ENCODE measurements at regions not wholly inside any gene's neighbourhood (a gene's known extent, or its start where the extent isn't known, plus 50 kb on each side); places are given as distances from the start of the nearest gene placed in this dataset.
"Not testable (repeated sequence)": the region's sequence is repeated elsewhere in the genome, so short reads cannot be mapped to it uniquely, and the experiment has no call there.

- CTCF ChIA-PET = no interaction called here
- dilution Hi-C loops (cut with MboI; ENCODE audit: extremely low pct_ligation_motif_present, low sequenced_read_pairs) = no loop called here
- intact Hi-C loops (cut with micrococcal nuclease) = no loop called here
- Histone ChIP-seq H3K9me1 (replicated peaks; ENCODE audit: control insufficient read depth, extremely low read depth, insufficient read depth, low read length) (no peaks in the 10 kb centered on the region), H3K79me2 (ENCODE audit: control insufficient read depth, insufficient read depth, low read length) (no peaks in the 10 kb centered on the region), H3K4me2 (ENCODE audit: insufficient read depth, low read length) (no peak overlapping the region), H3K27me3 (ENCODE audit: control insufficient read depth in 2 of 2, insufficient read depth in 2 of 2, low read length in 2 of 2) (peaks cover 0 to 1% of the 10 kb centered on the region in 2 experiments), H3K36me3 (ENCODE audit: control insufficient read depth in 2 of 2, extremely low read depth in 1 of 2, insufficient read depth in 2 of 2, low read length in 2 of 2) (no peaks in the 10 kb centered on the region), H3K9ac (replicated peaks; ENCODE audit: extremely low read depth, insufficient read depth, low read length) (no peak overlapping the region), H2AFZ (ENCODE audit: low read depth, low read length) (no peak overlapping the region), H3K9me3 (replicated peaks; ENCODE audit: control insufficient read depth, insufficient read depth, low read length) (no peaks in the 10 kb centered on the region), H3K4me1 (ENCODE audit: control insufficient read depth, extremely low read depth, insufficient read depth, low read length) (no peaks in the 10 kb centered on the region), H4K20me1 (replicated peaks; ENCODE audit: control insufficient read depth, extremely low read depth, insufficient read depth, low read length) (no peaks in the 10 kb centered on the region), H3K4me3 (replicated peaks in 1 of 3; ENCODE audit: insufficient read depth in 1 of 3, low read depth in 1 of 3, low read length in 3 of 3) (no peak overlapping the region), H3K27ac (ENCODE audit: insufficient read depth, low read depth, low read length) (no peak overlapping the region)
- no TSS peak for BruUV-seq (replicated peaks)
- POLR2A ChIA-PET = no interaction called here
- FAIRE-seq (no peak), DNase-seq (ENCODE audit: low read depth, low spot score) (no peak)
- TF ChIP-seq MAX (IDR thresholded peaks at IDR 0.05; ENCODE audit: insufficient read depth, insufficient read length) (no peak), POLR2AphosphoS5 (IDR thresholded peaks at IDR 0.05; ENCODE audit: insufficient read depth, low read depth, low read length) (no peak)
Measured at GRCh38 chr2:95721726-95722125, 129.9 kb downstream of the TRIM43 start.

DNA sequence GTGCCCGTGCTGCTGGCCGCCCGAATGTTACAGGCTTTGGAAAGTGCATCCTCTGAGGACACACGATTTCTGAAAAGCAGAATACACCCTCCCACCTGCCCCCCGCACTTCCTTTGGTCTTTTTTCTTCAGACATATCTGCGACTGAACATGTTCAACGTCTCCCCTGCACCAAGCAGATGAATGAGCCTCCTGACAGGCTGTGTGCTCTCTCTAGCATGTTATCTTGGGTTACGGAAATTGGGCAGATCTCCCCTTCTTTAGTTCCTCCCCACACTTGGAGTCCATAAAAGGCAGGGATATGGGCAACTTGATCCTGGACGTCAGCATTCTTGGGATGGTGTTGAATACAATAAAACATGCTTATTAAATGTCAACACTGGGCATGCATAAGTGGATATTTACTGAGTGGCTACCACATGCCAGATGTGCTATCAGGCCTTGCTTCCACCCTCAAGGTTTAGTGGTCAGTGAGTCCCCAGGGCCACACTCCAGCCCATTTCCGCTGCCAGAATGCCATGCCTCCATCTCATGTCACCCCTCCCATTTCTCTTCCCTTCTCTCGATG is 130.4 kb downstream of the TRIM43 start:
- H4K20me1 ChIP-seq (replicated peaks; ENCODE audit: control insufficient read depth, extremely low read depth, insufficient read depth, low read length) = no peaks in the 10 kb centered on the region
- ChIA-PET POLR2A (no interaction called here), CTCF (no interaction called here)
- H3K27ac ChIP-seq (ENCODE audit: insufficient read depth, low read depth, low read length) = no peak overlapping the region
- no peak overlapping the region for H3K4me3 ChIP-seq (replicated peaks in 1 of 3; ENCODE audit: insufficient read depth in 1 of 3, low read depth in 1 of 3, low read length in 3 of 3)
- no peak overlapping the region for H2AFZ ChIP-seq (ENCODE audit: low read depth, low read length)
- TF ChIP-seq JUN (IDR thresholded peaks at IDR 0.05; ENCODE audit: borderline replicate concordance, insufficient read depth, insufficient read length, low read depth) (no peak), EZH2 (IDR thresholded peaks at IDR 0.05; ENCODE audit: borderline replicate concordance, low read depth, low read length, severe bottlenecking) (no peak), POLR2AphosphoS5 (IDR thresholded peaks at IDR 0.05; ENCODE audit: insufficient read depth, low read depth, low read length) (no peak), POLR2A (IDR thresholded peaks at IDR 0.05; ENCODE audit: low read depth, low read length) (no peak), CTCF (IDR thresholded peaks at IDR 0.05; ENCODE audit: extremely low read depth in 1 of 2, insufficient read depth in 1 of 2, low read depth in 1 of 2, low read length in 2 of 2) (no peak), FOS (IDR thresholded peaks at IDR 0.05; ENCODE audit: borderline replicate concordance, insufficient read depth, low read length) (no peak), MAX (IDR thresholded peaks at IDR 0.05; ENCODE audit: insufficient read depth, insufficient read length) (no peak)
- dilution Hi-C loops (cut with MboI; ENCODE audit: extremely low pct_ligation_motif_present, low sequenced_read_pairs) = no loop called here
- no peak overlapping the region for H3K4me2 ChIP-seq (ENCODE audit: insufficient read depth, low read length)
- H3K4me1 ChIP-seq (ENCODE audit: control insufficient read depth, extremely low read depth, insufficient read depth, low read length) = no peaks in the 10 kb centered on the region
- intact Hi-C loops (cut with micrococcal nuclease) = no loop called here
- no peak for DNase-seq (ENCODE audit: low read depth, low spot score)
- BruUV-seq (replicated peaks) = no TSS peak
- no peak for FAIRE-seq
- peaks cover 0 to 1% of the 10 kb centered on the region in 2 experiments for H3K27me3 ChIP-seq (ENCODE audit: control insufficient read depth in 2 of 2, insufficient read depth in 2 of 2, low read length in 2 of 2)
- no peak overlapping the region for H3K9ac ChIP-seq (replicated peaks; ENCODE audit: extremely low read depth, insufficient read depth, low read length)
- H3K79me2 ChIP-seq (ENCODE audit: control insufficient read depth, insufficient read depth, low read length) = no peaks in the 10 kb centered on the region
- no peaks in the 10 kb centered on the region for H3K9me3 ChIP-seq (replicated peaks; ENCODE audit: control insufficient read depth, insufficient read depth, low read length)
- H3K36me3 ChIP-seq (ENCODE audit: control insufficient read depth in 2 of 2, extremely low read depth in 1 of 2, insufficient read depth in 2 of 2, low read length in 2 of 2) = no peaks in the 10 kb centered on the region
- H3K9me1 ChIP-seq (replicated peaks; ENCODE audit: control insufficient read depth, extremely low read depth, insufficient read depth, low read length) = no peaks in the 10 kb centered on the region

- H3K4me2 ChIP-seq (ENCODE audit: insufficient read depth, low read length); H3K27me3 ChIP-seq (ENCODE audit: control insufficient read depth in 2 of 2, insufficient read depth in 2 of 2, low read length in 2 of 2); H3K9ac ChIP-seq (replicated peaks; ENCODE audit: extremely low read depth, insufficient read depth, low read length); POLR2A ChIA-PET; H4K20me1 ChIP-seq (replicated peaks; ENCODE audit: control insufficient read depth, extremely low read depth, insufficient read depth, low read length); dilution Hi-C loops (cut with MboI; ENCODE audit: extremely low pct_ligation_motif_present, low sequenced_read_pairs); H3K9me3 ChIP-seq (replicated peaks; ENCODE audit: control insufficient read depth, insufficient read depth, low read length); FAIRE-seq; intact Hi-C loops (cut with micrococcal nuclease); DNase-seq (ENCODE audit: low read depth, low spot score); H2AFZ ChIP-seq (ENCODE audit: low read depth, low read length); H3K36me3 ChIP-seq (ENCODE audit: control insufficient read depth in 2 of 2, extremely low read depth in 1 of 2, insufficient read depth in 2 of 2, low read length in 2 of 2); H3K4me3 ChIP-seq (replicated peaks in 1 of 3; ENCODE audit: insufficient read depth in 1 of 3, low read depth in 1 of 3, low read length in 3 of 3); H3K79me2 ChIP-seq (ENCODE audit: control insufficient read depth, insufficient read depth, low read length); H3K27ac ChIP-seq (ENCODE audit: insufficient read depth, low read depth, low read length); BruUV-seq (replicated peaks); H3K4me1 ChIP-seq (ENCODE audit: control insufficient read depth, extremely low read depth, insufficient read depth, low read length); H3K9me1 ChIP-seq (replicated peaks; ENCODE audit: control insufficient read depth, extremely low read depth, insufficient read depth, low read length): not testable (repeated sequence)
- CTCF ChIA-PET = interaction anchor here (1.1 kb wide), 1 partner anchor 335 kb away, joined by 4 read pairs; no protein-coding TSS in a partner anchor
Measured at GRCh38 chr2:95723627-95724210, 131.9 kb downstream of the TRIM43 start.

All from endothelial cell of umbilical vein (primary cell).